ENCODE measurements at regions not wholly inside any gene's neighbourhood (a gene's known extent, or its start where the extent isn't known, plus 50 kb on each side); places are given as distances from the start of the nearest gene placed in this dataset.

GRCh38 chr2:7127687-7128086 lies 210.5 kb downstream of the RNF144A start:
- Histone ChIP-seq H3K4ac (ENCODE audit: low read depth, low read length) (no peak overlapping the region), H2AK5ac (ENCODE audit: insufficient read length, low read length) (no peak overlapping the region), H3K14ac (ENCODE audit: insufficient read depth, low read length) (no peak overlapping the region), H3K27me3 (ENCODE audit: insufficient read depth, low read length) (no peaks in the 10 kb centered on the region), H3K4me2 (ENCODE audit: insufficient read depth, insufficient read length, low read length) (no peak overlapping the region), H2BK12ac (ENCODE audit: insufficient read length, low read depth, low read length) (no peak overlapping the region), H3K9ac (ENCODE audit: extremely low read depth, insufficient read length, low read length) (no peak overlapping the region), H4K20me1 (ENCODE audit: control insufficient read depth, insufficient read depth, insufficient read length) (no peaks in the 10 kb centered on the region), H3K79me2 (ENCODE audit: insufficient read depth, low read length) (no peaks in the 10 kb centered on the region), H2BK5ac (ENCODE audit: insufficient read length, low read length) (no peak overlapping the region), H3K79me1 (ENCODE audit: insufficient read depth, low read depth, low read length, poor library complexity, severe bottlenecking) (no peaks in the 10 kb centered on the region), H2BK120ac (ENCODE audit: low read depth, low read length, poor library complexity, severe bottlenecking) (no peak overlapping the region), H3K4me1 (ENCODE audit: insufficient read depth, low read length) (no peaks in the 10 kb centered on the region; the same call in 1 of the 2 replicates), H2BK15ac (ENCODE audit: low read depth, low read length) (no peak overlapping the region), H3K27ac (ENCODE audit: insufficient read length, low read depth, low read length) (no peak overlapping the region), H4K5ac (ENCODE audit: insufficient read length, low read depth, low read length) (no peak overlapping the region), H3T11ph (ENCODE audit: low read length) (no peak overlapping the region), H3K23me2 (ENCODE audit: insufficient read length, low read depth, low read length, poor library complexity, severe bottlenecking) (no peaks in the 10 kb centered on the region), H3K18ac (ENCODE audit: insufficient read length, low read depth, low read length) (no peak overlapping the region), H3K23ac (ENCODE audit: insufficient read length, low read depth, low read length) (no peak overlapping the region), H4K8ac (replicated peaks; ENCODE audit: insufficient read length, low read depth, low read length) (no peak overlapping the region), H2AFZ (ENCODE audit: low read length) (no peak overlapping the region), H3K9me3 (ENCODE audit: control insufficient read depth, low read depth, low read length) (no peaks in the 10 kb centered on the region), H2BK20ac (ENCODE audit: low read depth, low read length, poor library complexity, severe bottlenecking) (no peak overlapping the region), H3K56ac (ENCODE audit: insufficient read length, low read depth, low read length) (no peak overlapping the region), H4K91ac (ENCODE audit: insufficient read length, low read depth, low read length) (no peak overlapping the region)
- no peak for DNase-seq
- no peak overlapping the region for H3K4me3 Mint-ChIP-seq
- H3K4me1 Mint-ChIP-seq, result 0 out of 4 replicates have a peak, but pooled peaks cover 0 to 4% of the 10 kb centered on the region in 2 experiments
- H3K36me3 Mint-ChIP-seq (ENCODE audit: insufficient read depth in 1 of 3, low read depth in 3 of 3), result peaks cover 3 to 5% (median 3%) of the 10 kb centered on the region in 3 experiments; a peak in 5 of 7 replicates
- H3K27ac Mint-ChIP-seq, result no peak overlapping the region
- no peaks in the 10 kb centered on the region for H3K27me3 Mint-ChIP-seq (ENCODE audit: low read depth)
- H3K9me3 Mint-ChIP-seq, result peaks cover 7 to 11% of the 10 kb centered on the region in 2 experiments; a peak in 4 of 5 replicates
- TF ChIP-seq, protein P1, sequence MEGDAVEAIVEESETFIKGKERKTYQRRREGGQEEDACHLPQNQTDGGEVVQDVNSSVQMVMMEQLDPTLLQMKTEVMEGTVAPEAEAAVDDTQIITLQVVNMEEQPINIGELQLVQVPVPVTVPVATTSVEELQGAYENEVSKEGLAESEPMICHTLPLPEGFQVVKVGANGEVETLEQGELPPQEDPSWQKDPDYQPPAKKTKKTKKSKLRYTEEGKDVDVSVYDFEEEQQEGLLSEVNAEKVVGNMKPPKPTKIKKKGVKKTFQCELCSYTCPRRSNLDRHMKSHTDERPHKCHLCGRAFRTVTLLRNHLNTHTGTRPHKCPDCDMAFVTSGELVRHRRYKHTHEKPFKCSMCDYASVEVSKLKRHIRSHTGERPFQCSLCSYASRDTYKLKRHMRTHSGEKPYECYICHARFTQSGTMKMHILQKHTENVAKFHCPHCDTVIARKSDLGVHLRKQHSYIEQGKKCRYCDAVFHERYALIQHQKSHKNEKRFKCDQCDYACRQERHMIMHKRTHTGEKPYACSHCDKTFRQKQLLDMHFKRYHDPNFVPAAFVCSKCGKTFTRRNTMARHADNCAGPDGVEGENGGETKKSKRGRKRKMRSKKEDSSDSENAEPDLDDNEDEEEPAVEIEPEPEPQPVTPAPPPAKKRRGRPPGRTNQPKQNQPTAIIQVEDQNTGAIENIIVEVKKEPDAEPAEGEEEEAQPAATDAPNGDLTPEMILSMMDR (conservative IDR thresholded peaks at IDR 0.05), result no peak

Measured in H9 (cell line).